SK-N-SH treated with all-trans-retinoic acid at 6 μM for 48 hours (cell line): ENCODE measurements at regions not wholly inside any gene's neighbourhood (a gene's known extent, or its start where the extent isn't known, plus 50 kb on each side); places are given as distances from the start of the nearest gene placed in this dataset.

Source experiments
- ATAC-seq: fragments of 200-7000 bp; cut with Tn5 transposase; 3 replicates; pipeline ENCODE4 v1.9.1; 2020; ENCODE audit warnings: mild to moderate bottlenecking, moderate library complexity
- BACH2 ChIP-seq: fragments of 250-450 bp; sonication (Bioruptor Pico); IDR thresholded peaks from 2 replicates; pipeline ENCODE4 v1.9.0; 2021; ENCODE audit warnings: mild to moderate bottlenecking, borderline replicate concordance
- CREB5 ChIP-seq: fragments of 250-450 bp; sonication (Bioruptor Pico); IDR thresholded peaks from 2 replicates; pipeline ENCODE4 v1.5.1; 2020; ENCODE audit warnings: low read depth, mild to moderate bottlenecking, moderate library complexity
- CSDC2 ChIP-seq: fragments of 250-450 bp; sonication (Bioruptor Pico); IDR thresholded peaks from 2 replicates; pipeline ENCODE4 v1.5.0; 2020; ENCODE audit warnings: mild to moderate bottlenecking, moderate library complexity
- CSRNP3 ChIP-seq: fragments of 250-450 bp; sonication (Bioruptor Pico); IDR thresholded peaks from 2 replicates; pipeline ENCODE4 v1.5.1; 2021; ENCODE audit warnings: mild to moderate bottlenecking, moderate library complexity
- ESRRG ChIP-seq: fragments of 250-450 bp; sonication (Bioruptor Pico); IDR thresholded peaks from 2 replicates; pipeline ENCODE4 v1.6.1; 2021; ENCODE audit warnings: mild to moderate bottlenecking
- GLIS3 ChIP-seq: fragments of 250-450 bp; sonication (Bioruptor Pico); IDR thresholded peaks from 2 replicates; pipeline ENCODE4 v1.5.0; 2020; ENCODE audit warnings: mild to moderate bottlenecking, moderate library complexity
- ISL1 ChIP-seq: fragments of 250-450 bp; sonication (Bioruptor Pico); IDR thresholded peaks from 2 replicates; pipeline ENCODE4 v2.1.2; 2022; ENCODE audit warnings: mild to moderate bottlenecking, moderate library complexity
- OSR1 ChIP-seq: fragments of 250-450 bp; sonication (Bioruptor Pico); IDR thresholded peaks from 2 replicates; pipeline ENCODE4 v1.8.0; 2022; ENCODE audit warnings: moderate library complexity, mild to moderate bottlenecking, inconsistent platforms
- PATZ1 ChIP-seq: fragments of 250-450 bp; sonication (Bioruptor Pico); IDR thresholded peaks from 2 replicates; pipeline ENCODE4 v1.8.0; 2020; ENCODE audit warnings: mild to moderate bottlenecking, moderate library complexity, borderline replicate concordance
- POU6F1 ChIP-seq: fragments of 250-450 bp; sonication (Bioruptor Pico); IDR thresholded peaks from 2 replicates; pipeline ENCODE4 v1.8.0; 2021; ENCODE audit warnings: low read depth, mild to moderate bottlenecking, moderate library complexity, borderline replicate concordance
- PPARA ChIP-seq: fragments of 250-450 bp; sonication (Bioruptor Pico); IDR thresholded peaks from 2 replicates; pipeline ENCODE4 v1.5.0; 2020; ENCODE audit warnings: mild to moderate bottlenecking, borderline replicate concordance
- RARB ChIP-seq: fragments of 250-450 bp; sonication (Bioruptor Pico); IDR thresholded peaks from 2 replicates; pipeline ENCODE4 v1.8.0; 2021; ENCODE audit warnings: mild to moderate bottlenecking, moderate library complexity
- SNAI2 ChIP-seq: fragments of 250-450 bp; sonication (Bioruptor Pico); IDR thresholded peaks from 2 replicates; pipeline ENCODE4 v1.5.0; 2020; ENCODE audit warnings: mild to moderate bottlenecking, moderate library complexity
- TCF4 ChIP-seq: fragments of 250-450 bp; sonication (Bioruptor Pico); IDR thresholded peaks from 2 replicates; pipeline ENCODE4 v1.8.0; 2021; ENCODE audit warnings: mild to moderate bottlenecking, moderate library complexity, borderline replicate concordance
- TSHZ2 ChIP-seq: fragments of 250-450 bp; sonication (Bioruptor Pico); IDR thresholded peaks from 2 replicates; pipeline ENCODE4 v1.5.0; 2020; ENCODE audit warnings: mild to moderate bottlenecking, moderate library complexity
- ZFP30 ChIP-seq: fragments of 450-650 bp; formaldehyde crosslinking; IDR thresholded peaks from 2 replicates; pipeline ENCODE4 v1.5.0; 2022; ENCODE audit warnings: mild to moderate bottlenecking, moderate library complexity
- ZNF565 ChIP-seq: fragments of 450-650 bp; formaldehyde crosslinking; conservative IDR thresholded peaks from 2 replicates; pipeline ENCODE4 v1.5.0; 2020; ENCODE audit warnings: low read depth, mild to moderate bottlenecking, moderate library complexity
- ZNF70 ChIP-seq: fragments of 450-650 bp; formaldehyde crosslinking; IDR thresholded peaks from 2 replicates; pipeline ENCODE4 v1.5.0; 2020; ENCODE audit warnings: mild to moderate bottlenecking, moderate library complexity
- ZNF8 ChIP-seq: fragments of 450-650 bp; formaldehyde crosslinking; IDR thresholded peaks from 2 replicates; pipeline ENCODE4 v1.5.0; 2020; ENCODE audit warnings: mild to moderate bottlenecking, moderate library complexity

- no peak for ATAC-seq
- TF ChIP-seq ZNF70 (CRISPR knock-in tag) (no peak), PPARA (CRISPR knock-in tag) (no peak), ESRRG (CRISPR knock-in tag) (no peak), PATZ1 (CRISPR knock-in tag) (no peak), OSR1 (CRISPR knock-in tag) (no peak), ZNF565 (CRISPR knock-in tag) (no peak), CREB5 (no peak), BACH2 (CRISPR knock-in tag) (no peak), GLIS3 (no peak), POU6F1 (CRISPR knock-in tag) (no peak), ZFP30 (CRISPR knock-in tag) (no peak), CSDC2 (CRISPR knock-in tag) (no peak), TCF4 (no peak), CSRNP3 (no peak)
Observed at GRCh38 chrX:39556056-39556455, 541.7 kb downstream of the BCOR start.

- ATAC-seq = no peak
- TF ChIP-seq CSDC2 (CRISPR knock-in tag) = no peak
- no peak for TF ChIP-seq ZNF8 (CRISPR knock-in tag)
- TF ChIP-seq ZFP30 (CRISPR knock-in tag) = no peak
- no peak for TF ChIP-seq ZNF565 (CRISPR knock-in tag)
- TF ChIP-seq CREB5 = no peak
- no peak for TF ChIP-seq TCF4
- TF ChIP-seq SNAI2 (CRISPR knock-in tag) = no peak
- no peak for TF ChIP-seq ESRRG (CRISPR knock-in tag)
- no peak for TF ChIP-seq GLIS3
- TF ChIP-seq TSHZ2 = no peak
- no peak for TF ChIP-seq PATZ1 (CRISPR knock-in tag)
Observed at GRCh38 chrX:39559229-39559628, 538.5 kb downstream of the BCOR start.

GRCh38 chrX:39560271-39560670 is 537.5 kb downstream of the BCOR start:
- no peak for TF ChIP-seq ZNF565 (CRISPR knock-in tag)
- TF ChIP-seq ISL1 (CRISPR knock-in tag) = no peak
- TF ChIP-seq CREB5 = no peak
- TF ChIP-seq RARB (CRISPR knock-in tag) = no peak
- no peak for TF ChIP-seq OSR1 (CRISPR knock-in tag)
- no peak for TF ChIP-seq ZNF70 (CRISPR knock-in tag)
- no peak for TF ChIP-seq ESRRG (CRISPR knock-in tag)
- TF ChIP-seq PPARA (CRISPR knock-in tag) = no peak
- no peak for TF ChIP-seq POU6F1 (CRISPR knock-in tag)
- no peak for TF ChIP-seq ZNF8 (CRISPR knock-in tag)
- TF ChIP-seq SNAI2 (CRISPR knock-in tag) = no peak
- no peak for ATAC-seq
